ENCODE measurements at regions not wholly inside any gene's neighbourhood (a gene's known extent, or its start where the extent isn't known, plus 50 kb on each side); places are given as distances from the start of the nearest gene placed in this dataset.
"Not testable (repeated sequence)": the region's sequence is repeated elsewhere in the genome, so short reads cannot be mapped to it uniquely, and the experiment has no call there.

GRCh38 chr16:46519063-46519462, 102.1 kb downstream of the SHCBP1 start:
- Mint-ChIP-seq H3K4me3 (no peak overlapping the region), H3K27me3 (ENCODE audit: low read depth) (no peaks in the 10 kb centered on the region), H3K27ac (no peak overlapping the region), H3K9me3 (ENCODE audit: insufficient read depth) (peaks cover 4% of the 10 kb centered on the region), H3K4me1 (ENCODE audit: low read depth) (no peaks in the 10 kb centered on the region), H3K36me3 (ENCODE audit: low read depth) (no peaks in the 10 kb centered on the region)
- DNase-seq, result no peak
- no peak for ATAC-seq
- POLR2A ChIA-PET, result no interaction called here
- CTCF ChIA-PET, result no interaction called here

GRCh38 chr16:46496701-46497100, 124.5 kb downstream of the SHCBP1 start:
- Mint-ChIP-seq H3K4me1 (ENCODE audit: low read depth) (no peaks in the 10 kb centered on the region), H3K27ac (no peak overlapping the region), H3K4me3 (no peak overlapping the region), H3K36me3 (ENCODE audit: low read depth) (no peaks in the 10 kb centered on the region), H3K9me3 (ENCODE audit: insufficient read depth) (no peaks in the 10 kb centered on the region), H3K27me3 (ENCODE audit: low read depth) (no peaks in the 10 kb centered on the region)
- ATAC-seq (no peak), DNase-seq (no peak)
- ChIA-PET CTCF (no interaction called here), POLR2A (no interaction called here)

GRCh38 chr16:46482895-46483294, 138.3 kb downstream of the SHCBP1 start:
- Mint-ChIP-seq H3K36me3 (ENCODE audit: low read depth) (no peaks in the 10 kb centered on the region), H3K4me3 (no peak overlapping the region), H3K9me3 (ENCODE audit: insufficient read depth) (peaks cover 22% of the 10 kb centered on the region), H3K4me1 (ENCODE audit: low read depth) (no peaks in the 10 kb centered on the region), H3K27ac (no peak overlapping the region), H3K27me3 (ENCODE audit: low read depth) (no peaks in the 10 kb centered on the region)
- ATAC-seq, result no peak
- ChIA-PET CTCF (no interaction called here), POLR2A (no interaction called here)
- no peak for DNase-seq

- CTCF ChIA-PET, result no interaction called here
- Mint-ChIP-seq H3K27me3 (ENCODE audit: low read depth) (no peaks in the 10 kb centered on the region), H3K4me1 (ENCODE audit: low read depth) (no peaks in the 10 kb centered on the region), H3K4me3 (no peak overlapping the region), H3K27ac (no peak overlapping the region), H3K9me3 (ENCODE audit: insufficient read depth) (peaks cover 10% of the 10 kb centered on the region), H3K36me3 (ENCODE audit: low read depth) (peaks cover 7% of the 10 kb centered on the region)
- ATAC-seq, result no peak
- POLR2A ChIA-PET, result no interaction called here
- DNase-seq, result no peak
Measured at GRCh38 chr16:46466239-46466638, 154.9 kb downstream of the SHCBP1 start.

GRCh38 chr16:46454801-46455200, 166.4 kb downstream of the SHCBP1 start:
- H3K4me1 Mint-ChIP-seq (ENCODE audit: low read depth); POLR2A ChIA-PET; H3K36me3 Mint-ChIP-seq (ENCODE audit: low read depth); H3K9me3 Mint-ChIP-seq (ENCODE audit: insufficient read depth); H3K4me3 Mint-ChIP-seq; DNase-seq; ATAC-seq; H3K27ac Mint-ChIP-seq; CTCF ChIA-PET; H3K27me3 Mint-ChIP-seq (ENCODE audit: low read depth): not testable (repeated sequence)

- Mint-ChIP-seq H3K27ac (peak overlapping the region; percentile 71), H3K4me1 (ENCODE audit: low read depth) (no peaks in the 10 kb centered on the region), H3K9me3 (ENCODE audit: insufficient read depth) (peaks cover 5% of the 10 kb centered on the region), H3K27me3 (ENCODE audit: low read depth) (peaks cover 2% of the 10 kb centered on the region), H3K4me3 (no peak overlapping the region), H3K36me3 (ENCODE audit: low read depth) (peaks cover 2% of the 10 kb centered on the region)
- ATAC-seq (no peak), DNase-seq (no peak)
- ChIA-PET POLR2A (no interaction called here), CTCF (no interaction called here)
Measured at GRCh38 chr16:46428108-46429061, 192.8 kb downstream of the SHCBP1 start.

GRCh38 chr16:46427340-46428107, 193.7 kb downstream of the SHCBP1 start:
- Mint-ChIP-seq H3K36me3 (ENCODE audit: low read depth) (peaks cover 2% of the 10 kb centered on the region), H3K27me3 (ENCODE audit: low read depth) (peaks cover 2% of the 10 kb centered on the region), H3K4me3 (no peak overlapping the region), H3K4me1 (ENCODE audit: low read depth) (no peaks in the 10 kb centered on the region), H3K27ac (no peak overlapping the region), H3K9me3 (ENCODE audit: insufficient read depth) (peaks cover 10% of the 10 kb centered on the region)
- no peak for ATAC-seq
- ChIA-PET CTCF (no interaction called here), POLR2A (no interaction called here)
- no peak for DNase-seq

- no peaks in the 10 kb centered on the region for H3K4me1 Mint-ChIP-seq (ENCODE audit: low read depth)
- peaks cover 13% of the 10 kb centered on the region for H3K9me3 Mint-ChIP-seq (ENCODE audit: insufficient read depth)
- DNase-seq, result no peak
- H3K27ac Mint-ChIP-seq, result no peak overlapping the region
- CTCF ChIA-PET, result no interaction called here
- H3K27me3 Mint-ChIP-seq (ENCODE audit: low read depth), result peaks cover 2% of the 10 kb centered on the region
- POLR2A ChIA-PET, result no interaction called here
- H3K36me3 Mint-ChIP-seq (ENCODE audit: low read depth), result peaks cover 2% of the 10 kb centered on the region
- no peak overlapping the region for H3K4me3 Mint-ChIP-seq
- no peak for ATAC-seq
Measured at GRCh38 chr16:46426336-46426735, 194.8 kb downstream of the SHCBP1 start.

- ATAC-seq, result no peak
- no peaks in the 10 kb centered on the region for H3K4me1 Mint-ChIP-seq (ENCODE audit: low read depth)
- H3K27me3 Mint-ChIP-seq (ENCODE audit: low read depth), result no peaks in the 10 kb centered on the region
- ChIA-PET POLR2A (no interaction called here), CTCF (no interaction called here)
- no peak overlapping the region for H3K27ac Mint-ChIP-seq
- no peaks in the 10 kb centered on the region for H3K9me3 Mint-ChIP-seq (ENCODE audit: insufficient read depth)
- no peak overlapping the region for H3K4me3 Mint-ChIP-seq
- DNase-seq, result no peak
- peaks cover 2% of the 10 kb centered on the region for H3K36me3 Mint-ChIP-seq (ENCODE audit: low read depth)
Measured at GRCh38 chr16:46404028-46404427, 217.2 kb downstream of the SHCBP1 start.

- ATAC-seq; H3K4me3 Mint-ChIP-seq; H3K36me3 Mint-ChIP-seq (ENCODE audit: low read depth); H3K27ac Mint-ChIP-seq; H3K4me1 Mint-ChIP-seq (ENCODE audit: low read depth); H3K27me3 Mint-ChIP-seq (ENCODE audit: low read depth); DNase-seq; H3K9me3 Mint-ChIP-seq (ENCODE audit: insufficient read depth); POLR2A ChIA-PET; CTCF ChIA-PET: not testable (repeated sequence)
Measured at GRCh38 chr16:46398559-46398958, 222.6 kb downstream of the SHCBP1 start.

GRCh38 chr16:46396883-46397270, 224.3 kb downstream of the SHCBP1 start:
- CTCF ChIA-PET; H3K9me3 Mint-ChIP-seq (ENCODE audit: insufficient read depth); H3K36me3 Mint-ChIP-seq (ENCODE audit: low read depth); H3K4me1 Mint-ChIP-seq (ENCODE audit: low read depth); H3K4me3 Mint-ChIP-seq; POLR2A ChIA-PET; ATAC-seq; H3K27ac Mint-ChIP-seq; H3K27me3 Mint-ChIP-seq (ENCODE audit: low read depth): not testable (repeated sequence)
- DNase-seq, result peak; percentile 23

GRCh38 chr16:46396131-46396882, 224.9 kb downstream of the SHCBP1 start:
- H3K36me3 Mint-ChIP-seq (ENCODE audit: low read depth); ATAC-seq; H3K4me1 Mint-ChIP-seq (ENCODE audit: low read depth); H3K27ac Mint-ChIP-seq; POLR2A ChIA-PET; CTCF ChIA-PET; H3K4me3 Mint-ChIP-seq; H3K9me3 Mint-ChIP-seq (ENCODE audit: insufficient read depth); H3K27me3 Mint-ChIP-seq (ENCODE audit: low read depth): not testable (repeated sequence)
- DNase-seq, result peak; percentile 36

All from activated CD8-positive, alpha-beta T cell treated with anti-CD3 and anti-CD28 coated beads, Interleukin-2, amount 10 ng/mL, durations not matched to agents 7 days and 5 days (primary cell).